ENCODE measurements at regions not wholly inside any gene's neighbourhood (a gene's known extent, or its start where the extent isn't known, plus 50 kb on each side); places are given as distances from the start of the nearest gene placed in this dataset.

DNA sequence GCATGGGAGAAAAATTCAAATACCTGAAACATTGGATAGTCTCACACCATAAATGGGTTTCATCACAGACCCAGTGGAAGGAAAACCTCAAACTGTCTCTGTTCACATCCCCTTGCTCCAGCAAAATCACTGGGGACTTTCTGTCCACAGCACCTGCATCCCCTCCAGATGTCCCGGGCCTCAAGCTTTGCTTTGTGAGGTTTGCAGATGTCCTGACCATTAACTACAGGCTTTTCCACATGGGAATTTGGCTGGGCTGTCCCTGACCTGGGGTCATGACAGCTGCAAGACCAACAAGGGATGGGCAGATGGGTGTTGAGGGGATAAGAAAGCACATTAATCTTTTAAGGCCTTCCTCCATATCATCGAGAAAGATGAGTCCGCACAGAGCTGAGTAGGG, 427.9 kb downstream of the TXNL1 start:
- in situ Hi-C loops (cut with HindIII; ENCODE audit: low pct_unique_long_range_greater_than_20kb, low sequenced_read_pairs) = no loop called here
- no peak overlapping the region for H3K27ac ChIP-seq (ENCODE audit: low read length)
- no peak for ATAC-seq
- H3K4me3 ChIP-seq (ENCODE audit: low read depth in 2 of 2, low read length in 2 of 2) = no peak overlapping the region
- intact Hi-C loops (cut with micrococcal nuclease; ENCODE audit: unreplicated experiment) = no loop called here
- H3K4me1 ChIP-seq (ENCODE audit: control insufficient read depth, insufficient read depth, low read length) = no peaks in the 10 kb centered on the region
- ChIA-PET POLR2A (no interaction called here), CTCF (no interaction called here)
- DNase-seq (ENCODE audit: low read depth, low spot score) = no peak
- H3K36me3 ChIP-seq (ENCODE audit: control insufficient read depth, insufficient read depth, low read length) = no peaks in the 10 kb centered on the region
- H3K27me3 ChIP-seq (ENCODE audit: control insufficient read depth, insufficient read depth, low read length) = no peaks in the 10 kb centered on the region
- TF ChIP-seq, protein P1, sequence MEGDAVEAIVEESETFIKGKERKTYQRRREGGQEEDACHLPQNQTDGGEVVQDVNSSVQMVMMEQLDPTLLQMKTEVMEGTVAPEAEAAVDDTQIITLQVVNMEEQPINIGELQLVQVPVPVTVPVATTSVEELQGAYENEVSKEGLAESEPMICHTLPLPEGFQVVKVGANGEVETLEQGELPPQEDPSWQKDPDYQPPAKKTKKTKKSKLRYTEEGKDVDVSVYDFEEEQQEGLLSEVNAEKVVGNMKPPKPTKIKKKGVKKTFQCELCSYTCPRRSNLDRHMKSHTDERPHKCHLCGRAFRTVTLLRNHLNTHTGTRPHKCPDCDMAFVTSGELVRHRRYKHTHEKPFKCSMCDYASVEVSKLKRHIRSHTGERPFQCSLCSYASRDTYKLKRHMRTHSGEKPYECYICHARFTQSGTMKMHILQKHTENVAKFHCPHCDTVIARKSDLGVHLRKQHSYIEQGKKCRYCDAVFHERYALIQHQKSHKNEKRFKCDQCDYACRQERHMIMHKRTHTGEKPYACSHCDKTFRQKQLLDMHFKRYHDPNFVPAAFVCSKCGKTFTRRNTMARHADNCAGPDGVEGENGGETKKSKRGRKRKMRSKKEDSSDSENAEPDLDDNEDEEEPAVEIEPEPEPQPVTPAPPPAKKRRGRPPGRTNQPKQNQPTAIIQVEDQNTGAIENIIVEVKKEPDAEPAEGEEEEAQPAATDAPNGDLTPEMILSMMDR (IDR thresholded peaks at IDR 0.05) = no peak
- TF ChIP-seq SIN3A (IDR thresholded peaks at IDR 0.05; ENCODE audit: borderline replicate concordance, insufficient read depth, low read depth, low read length) = no peak
- no peak for TF ChIP-seq POLR2AphosphoS5 (IDR thresholded peaks at IDR 0.05; ENCODE audit: low read depth, low read length)
- TF ChIP-seq, protein P2, sequence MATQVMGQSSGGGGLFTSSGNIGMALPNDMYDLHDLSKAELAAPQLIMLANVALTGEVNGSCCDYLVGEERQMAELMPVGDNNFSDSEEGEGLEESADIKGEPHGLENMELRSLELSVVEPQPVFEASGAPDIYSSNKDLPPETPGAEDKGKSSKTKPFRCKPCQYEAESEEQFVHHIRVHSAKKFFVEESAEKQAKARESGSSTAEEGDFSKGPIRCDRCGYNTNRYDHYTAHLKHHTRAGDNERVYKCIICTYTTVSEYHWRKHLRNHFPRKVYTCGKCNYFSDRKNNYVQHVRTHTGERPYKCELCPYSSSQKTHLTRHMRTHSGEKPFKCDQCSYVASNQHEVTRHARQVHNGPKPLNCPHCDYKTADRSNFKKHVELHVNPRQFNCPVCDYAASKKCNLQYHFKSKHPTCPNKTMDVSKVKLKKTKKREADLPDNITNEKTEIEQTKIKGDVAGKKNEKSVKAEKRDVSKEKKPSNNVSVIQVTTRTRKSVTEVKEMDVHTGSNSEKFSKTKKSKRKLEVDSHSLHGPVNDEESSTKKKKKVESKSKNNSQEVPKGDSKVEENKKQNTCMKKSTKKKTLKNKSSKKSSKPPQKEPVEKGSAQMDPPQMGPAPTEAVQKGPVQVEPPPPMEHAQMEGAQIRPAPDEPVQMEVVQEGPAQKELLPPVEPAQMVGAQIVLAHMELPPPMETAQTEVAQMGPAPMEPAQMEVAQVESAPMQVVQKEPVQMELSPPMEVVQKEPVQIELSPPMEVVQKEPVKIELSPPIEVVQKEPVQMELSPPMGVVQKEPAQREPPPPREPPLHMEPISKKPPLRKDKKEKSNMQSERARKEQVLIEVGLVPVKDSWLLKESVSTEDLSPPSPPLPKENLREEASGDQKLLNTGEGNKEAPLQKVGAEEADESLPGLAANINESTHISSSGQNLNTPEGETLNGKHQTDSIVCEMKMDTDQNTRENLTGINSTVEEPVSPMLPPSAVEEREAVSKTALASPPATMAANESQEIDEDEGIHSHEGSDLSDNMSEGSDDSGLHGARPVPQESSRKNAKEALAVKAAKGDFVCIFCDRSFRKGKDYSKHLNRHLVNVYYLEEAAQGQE (IDR thresholded peaks at IDR 0.05; ENCODE audit: insufficient read depth in 1 of 2, low read depth in 2 of 2, low read length in 1 of 2) = no peak
- TF ChIP-seq TCF7L2 (IDR thresholded peaks at IDR 0.05; ENCODE audit: low read depth, low read length) = no peak
- H3K9me3 ChIP-seq (ENCODE audit: control insufficient read depth, insufficient read depth, low read depth, low read length) = no peaks in the 10 kb centered on the region
- no TSS peak for BruUV-seq (replicated peaks)

DNA sequence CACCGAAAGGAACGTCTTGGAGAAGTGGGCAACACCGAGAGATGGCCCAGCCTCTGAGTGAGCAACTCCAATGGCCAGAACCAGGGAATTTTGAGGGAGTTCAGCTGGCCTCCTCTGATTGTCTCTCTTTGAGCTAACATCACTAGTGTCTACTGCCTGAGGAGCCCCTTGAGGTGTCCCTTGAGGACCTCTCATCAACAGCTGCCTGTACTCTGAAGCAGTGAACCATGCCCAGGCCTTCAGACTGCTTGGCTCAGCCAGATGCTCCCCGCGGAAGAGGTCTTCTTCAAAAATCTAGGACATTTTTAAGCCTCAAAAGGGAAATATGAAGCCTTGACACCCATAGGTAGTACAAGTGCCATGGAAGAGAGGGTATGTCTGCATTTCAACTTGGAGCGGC, 430.4 kb downstream of the TXNL1 start:
- ATAC-seq = no peak
- POLR2A ChIA-PET = no interaction called here
- BruUV-seq (replicated peaks) = no TSS peak
- no peak overlapping the region for H3K4me3 ChIP-seq (ENCODE audit: low read depth in 2 of 2, low read length in 2 of 2)
- H3K27ac ChIP-seq (ENCODE audit: low read length) = no peak overlapping the region
- intact Hi-C loops (cut with micrococcal nuclease; ENCODE audit: unreplicated experiment) = no loop called here
- TF ChIP-seq TCF7L2 (IDR thresholded peaks at IDR 0.05; ENCODE audit: low read depth, low read length) = no peak
- no peaks in the 10 kb centered on the region for H3K27me3 ChIP-seq (ENCODE audit: control insufficient read depth, insufficient read depth, low read length)
- no peaks in the 10 kb centered on the region for H3K4me1 ChIP-seq (ENCODE audit: control insufficient read depth, insufficient read depth, low read length)
- in situ Hi-C loops (cut with HindIII; ENCODE audit: low pct_unique_long_range_greater_than_20kb, low sequenced_read_pairs) = no loop called here
- no peak for DNase-seq (ENCODE audit: low read depth, low spot score)
- H3K9me3 ChIP-seq (ENCODE audit: control insufficient read depth, insufficient read depth, low read depth, low read length) = no peaks in the 10 kb centered on the region
- CTCF ChIA-PET = no interaction called here
- no peaks in the 10 kb centered on the region for H3K36me3 ChIP-seq (ENCODE audit: control insufficient read depth, insufficient read depth, low read length)

DNA sequence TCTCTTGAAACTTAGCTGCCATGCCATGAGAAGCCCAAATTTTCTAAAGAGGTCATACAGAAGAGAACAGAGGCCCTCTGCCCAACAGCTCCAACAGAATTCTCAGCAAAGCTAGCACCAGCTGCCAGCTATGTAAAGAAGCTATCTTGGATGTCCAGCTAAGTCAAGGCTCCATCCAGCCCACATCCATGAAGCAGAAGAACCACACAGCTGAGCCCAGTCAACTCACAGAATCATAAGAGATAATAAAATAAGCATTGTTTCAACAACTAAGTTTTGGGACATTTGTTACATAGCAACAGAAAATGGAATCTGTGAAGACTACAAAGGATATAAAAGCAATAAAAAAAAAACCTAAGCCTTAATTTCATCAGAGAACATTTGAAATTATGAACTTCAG, 434.3 kb downstream of the TXNL1 start:
- BruUV-seq (replicated peaks) = no TSS peak
- H3K36me3 ChIP-seq (ENCODE audit: control insufficient read depth, insufficient read depth, low read length) = no peaks in the 10 kb centered on the region
- ATAC-seq (no peak), DNase-seq (ENCODE audit: low read depth, low spot score) (no peak)
- no peak overlapping the region for H3K4me3 ChIP-seq (ENCODE audit: low read depth in 2 of 2, low read length in 2 of 2)
- H3K4me1 ChIP-seq (ENCODE audit: control insufficient read depth, insufficient read depth, low read length) = no peaks in the 10 kb centered on the region
- intact Hi-C loops (cut with micrococcal nuclease; ENCODE audit: unreplicated experiment) (no loop called here), in situ Hi-C loops (cut with HindIII; ENCODE audit: low pct_unique_long_range_greater_than_20kb, low sequenced_read_pairs) (no loop called here)
- CTCF ChIA-PET = no interaction called here
- no peaks in the 10 kb centered on the region for H3K9me3 ChIP-seq (ENCODE audit: control insufficient read depth, insufficient read depth, low read depth, low read length)
- POLR2A ChIA-PET = no interaction called here
- no peak overlapping the region for H3K27ac ChIP-seq (ENCODE audit: low read length)
- H3K27me3 ChIP-seq (ENCODE audit: control insufficient read depth, insufficient read depth, low read length) = no peaks in the 10 kb centered on the region
- TF ChIP-seq TCF7L2 (IDR thresholded peaks at IDR 0.05; ENCODE audit: low read depth, low read length) = no peak
- no peak for TF ChIP-seq POLR2AphosphoS5 (IDR thresholded peaks at IDR 0.05; ENCODE audit: low read depth, low read length)
- TF ChIP-seq SIN3A (IDR thresholded peaks at IDR 0.05; ENCODE audit: borderline replicate concordance, insufficient read depth, low read depth, low read length) = no peak
- TF ChIP-seq, protein P2 (IDR thresholded peaks at IDR 0.05; ENCODE audit: insufficient read depth in 1 of 2, low read depth in 2 of 2, low read length in 1 of 2) = no peak
- TF ChIP-seq, protein P1 (IDR thresholded peaks at IDR 0.05) = no peak

All from Panc1 (cell line).